ENCODE measurements at regions not wholly inside any gene's neighbourhood (a gene's known extent, or its start where the extent isn't known, plus 50 kb on each side); places are given as distances from the start of the nearest gene placed in this dataset.

GRCh38 chr3:144177649-144178048, 206.0 kb downstream of the DIPK2A start:
- TF ChIP-seq CTCF (IDR thresholded peaks at IDR 0.05): no peak
- TF ChIP-seq POLR2A (IDR thresholded peaks at IDR 0.05): no peak

Data from body of pancreas (tissue), 4 donors.